Right cardiac atrium (tissue), 5 donors: ENCODE measurements at regions not wholly inside any gene's neighbourhood (a gene's known extent, or its start where the extent isn't known, plus 50 kb on each side); places are given as distances from the start of the nearest gene placed in this dataset.

Source experiments
- ATAC-seq, 2 donors: fragments of 200-7000 bp; cut with Tn5 transposase; one replicate each; pipeline versions ENCODE4 v1.8.0 to v1.9.1; 2020; ENCODE audit warnings: moderate library complexity in 2 of 2, mild to moderate bottlenecking in 1 of 2
- DNase-seq, 3 donors: peaks; one replicate each; pipeline ENCODE4 v3.0.0-alpha.2; 2020
- H3K27ac ChIP-seq: one replicate; pipeline ENCODE4 v1.5.1; 2013; ENCODE audit warnings: mild to moderate bottlenecking, low read length, control low read depth, moderate library complexity
- H3K27me3 ChIP-seq: one replicate; pipeline ENCODE4 v1.6.1; 2013; ENCODE audit not compliant: control insufficient read depth, insufficient read depth
- H3K4me1 ChIP-seq: one replicate; pipeline ENCODE4 v1.6.1; 2013; ENCODE audit warnings: low read length; ENCODE audit not compliant: control insufficient read depth, insufficient read depth
- H3K4me3 ChIP-seq: one replicate; pipeline ENCODE4 v1.5.1; 2013; ENCODE audit warnings: low read length, control low read depth
- H3K9me3 ChIP-seq: one replicate; pipeline ENCODE4 v1.6.1; 2013; ENCODE audit warnings: low read length; ENCODE audit not compliant: control insufficient read depth
- WGBS: extraction: QIAGEN DNeasy Blood & Tissue Kit; methylation state at CpG from one replicate; pipeline ENCODE4 v1.1.7; 2013; 5-methylcytosine and 5-hydroxymethylcytosine counted together
- intact Hi-C, 4 donors: fragments of 100-400 bp; cut with DNase I; formaldehyde crosslinking; loops; one replicate each; pipeline versions ENCODE4 v1.11.0 to v1.14.0; 2022 to 2023
- donor health status: healthy with polysubstance abuse.
- donor health status: DM: no; HTN: yes; CAD: no.
- donor health status: DM: no; HTN: no; CAD: no.
- donor health status: DM: no; HTN: yes; CAD: no; lungs with severe emphysema.
- donor health status: DM: yes; HTN: yes; CAD: no.

- Histone ChIP-seq H3K4me3 (no peak overlapping the region), H3K9me3 (no peaks in the 10 kb centered on the region), H3K27ac (no peak overlapping the region), H3K27me3 (no peaks in the 10 kb centered on the region), H3K4me1 (no peaks in the 10 kb centered on the region)
- intact Hi-C loops, result no loop called here
- no peak for ATAC-seq
- no peak for DNase-seq
- WGBS, result 74% methylated on average over 3 of the region's 3 CpGs
Measured at GRCh38 chr5:45057564-45057963, 248.8 kb downstream of the MRPS30 start.

GRCh38 chr5:45060724-45061123 is 252.0 kb downstream of the MRPS30 start:
- no peaks in the 10 kb centered on the region for H3K27me3 ChIP-seq
- H3K27ac ChIP-seq, result no peak overlapping the region
- no peaks in the 10 kb centered on the region for H3K9me3 ChIP-seq
- 58% methylated on average over 2 of the region's 2 CpGs for WGBS
- ATAC-seq, result no peak
- DNase-seq, result no peak
- H3K4me3 ChIP-seq, result no peak overlapping the region
- intact Hi-C loops, result no loop called here
- H3K4me1 ChIP-seq, result no peaks in the 10 kb centered on the region

GRCh38 chr5:45062044-45062443 is 253.3 kb downstream of the MRPS30 start:
- no peaks in the 10 kb centered on the region for H3K27me3 ChIP-seq
- ATAC-seq (no peak), DNase-seq (no peak)
- H3K4me3 ChIP-seq, result no peak overlapping the region
- intact Hi-C loops, result no loop called here
- no peak overlapping the region for H3K27ac ChIP-seq
- no peaks in the 10 kb centered on the region for H3K4me1 ChIP-seq
- no peaks in the 10 kb centered on the region for H3K9me3 ChIP-seq

GRCh38 chr5:45081082-45081481 is 272.3 kb downstream of the MRPS30 start:
- Histone ChIP-seq H3K9me3 (no peaks in the 10 kb centered on the region), H3K27me3 (no peaks in the 10 kb centered on the region), H3K4me3 (no peak overlapping the region), H3K4me1 (no peaks in the 10 kb centered on the region), H3K27ac (no peak overlapping the region)
- intact Hi-C loops, result no loop called here
- ATAC-seq (no peak), DNase-seq (no peak)
- 60% methylated on average over 2 of the region's 2 CpGs for WGBS

- WGBS, result 89% methylated on average over 1 of the region's 1 CpG
- ATAC-seq (no peak), DNase-seq (no peak)
- Histone ChIP-seq H3K4me1 (no peaks in the 10 kb centered on the region), H3K27me3 (no peaks in the 10 kb centered on the region), H3K9me3 (no peaks in the 10 kb centered on the region), H3K4me3 (no peak overlapping the region), H3K27ac (no peak overlapping the region)
- intact Hi-C loops, result no loop called here
Measured at GRCh38 chr5:45089870-45090269, 281.1 kb downstream of the MRPS30 start.

- WGBS, result 61% methylated on average over 1 of the region's 1 CpG
- no peaks in the 10 kb centered on the region for H3K4me1 ChIP-seq
- intact Hi-C loops, result no loop called here
- DNase-seq, result no peak
- H3K27me3 ChIP-seq, result no peaks in the 10 kb centered on the region
- H3K9me3 ChIP-seq, result no peaks in the 10 kb centered on the region
- no peak for ATAC-seq
- no peak overlapping the region for H3K27ac ChIP-seq
- H3K4me3 ChIP-seq, result no peak overlapping the region
Measured at GRCh38 chr5:45093377-45093776, 284.6 kb downstream of the MRPS30 start.

GRCh38 chr5:45094876-45095440 is 286.2 kb downstream of the MRPS30 start:
- H3K4me1 ChIP-seq, result no peaks in the 10 kb centered on the region
- 39% methylated on average over 4 of the region's 4 CpGs for WGBS
- H3K27ac ChIP-seq, result no peak overlapping the region
- H3K27me3 ChIP-seq, result no peaks in the 10 kb centered on the region
- DNase-seq (no peak), ATAC-seq (no peak)
- H3K4me3 ChIP-seq, result no peak overlapping the region
- intact Hi-C loops, result no loop called here
- no peaks in the 10 kb centered on the region for H3K9me3 ChIP-seq

- intact Hi-C loops, result no loop called here
Measured at GRCh38 chr5:45098483-45098882, 289.7 kb downstream of the MRPS30 start.

GRCh38 chr5:45101146-45101545 is 292.4 kb downstream of the MRPS30 start:
- no peak for DNase-seq
- 91% methylated on average over 4 of the region's 4 CpGs for WGBS
- Histone ChIP-seq H3K9me3 (no peaks in the 10 kb centered on the region), H3K4me1 (no peaks in the 10 kb centered on the region), H3K4me3 (no peak overlapping the region), H3K27me3 (no peaks in the 10 kb centered on the region), H3K27ac (no peak overlapping the region)
- intact Hi-C loops, result no loop called here
- no peak for ATAC-seq

More at GRCh38 chr5:45098483-45098882, 289.7 kb downstream of the MRPS30 start:
- Histone ChIP-seq H3K27ac (no peak overlapping the region), H3K4me3 (no peak overlapping the region), H3K4me1 (no peaks in the 10 kb centered on the region), H3K27me3 (no peaks in the 10 kb centered on the region), H3K9me3 (no peaks in the 10 kb centered on the region)
- ATAC-seq (no peak), DNase-seq (no peak)
- 79% methylated on average over 3 of the region's 3 CpGs for WGBS

- 50% methylated on average over 1 of the region's 1 CpG for WGBS
- Histone ChIP-seq H3K27me3 (no peaks in the 10 kb centered on the region), H3K27ac (no peak overlapping the region), H3K4me3 (no peak overlapping the region), H3K4me1 (no peaks in the 10 kb centered on the region), H3K9me3 (no peaks in the 10 kb centered on the region)
- ATAC-seq (no peak), DNase-seq (no peak)
- intact Hi-C loops, result no loop called here
Measured at GRCh38 chr5:45105491-45105994, 296.8 kb downstream of the MRPS30 start.

- DNase-seq, result no peak
- Histone ChIP-seq H3K4me3 (no peak overlapping the region), H3K27me3 (no peaks in the 10 kb centered on the region), H3K9me3 (no peaks in the 10 kb centered on the region), H3K27ac (no peak overlapping the region), H3K4me1 (no peaks in the 10 kb centered on the region)
- ATAC-seq, result no peak
- 68% methylated on average over 1 of the region's 1 CpG for WGBS
- intact Hi-C loops, result no loop called here
Measured at GRCh38 chr5:45109062-45109461, 300.3 kb downstream of the MRPS30 start.

GRCh38 chr5:45109636-45110035 is 300.9 kb downstream of the MRPS30 start:
- WGBS, result 80% methylated on average over 1 of the region's 1 CpG
- no peaks in the 10 kb centered on the region for H3K9me3 ChIP-seq
- no peaks in the 10 kb centered on the region for H3K4me1 ChIP-seq
- no peak overlapping the region for H3K4me3 ChIP-seq
- intact Hi-C loops, result no loop called here
- no peaks in the 10 kb centered on the region for H3K27me3 ChIP-seq
- no peak for DNase-seq
- H3K27ac ChIP-seq, result no peak overlapping the region
- ATAC-seq, result no peak
